ENCODE measurements at regions not wholly inside any gene's neighbourhood (a gene's known extent, or its start where the extent isn't known, plus 50 kb on each side); places are given as distances from the start of the nearest gene placed in this dataset.

DNA sequence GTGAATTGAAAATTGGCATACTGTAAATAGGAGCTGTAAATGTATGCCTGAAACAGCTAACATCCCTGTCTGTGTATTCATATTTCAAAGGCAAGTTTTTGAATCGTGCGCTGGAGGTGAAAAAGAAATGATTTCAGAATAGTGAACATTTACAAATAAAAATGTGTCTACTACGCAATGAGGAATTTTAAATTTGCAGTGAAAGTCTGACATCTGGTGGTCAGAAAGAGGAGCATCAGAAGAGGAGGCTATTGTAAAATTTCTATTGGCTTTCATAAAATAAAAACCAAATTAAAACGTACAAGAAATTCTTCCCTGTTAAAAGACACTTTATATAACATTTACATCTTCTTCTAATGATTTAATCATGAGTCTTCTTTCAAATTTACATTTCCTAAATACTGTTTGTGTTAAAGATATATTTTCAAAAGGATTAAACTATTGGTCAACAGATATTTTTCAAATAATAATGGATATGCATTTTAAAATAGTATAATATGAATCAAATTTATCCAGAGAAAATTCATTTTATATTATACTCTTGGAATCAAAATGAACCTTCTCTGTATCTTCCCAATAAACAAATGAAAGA is 113.7 kb upstream of the RRP15 start:
- Histone ChIP-seq H3K4me3 (ENCODE audit: low read length in 2 of 2) (no peak overlapping the region), H3K27ac (ENCODE audit: low read length) (no peak overlapping the region), H3K27me3 (ENCODE audit: control insufficient read depth in 1 of 2, insufficient read depth in 2 of 2, low read length in 2 of 2) (peaks cover 3 to 16% of the 10 kb centered on the region in 2 donors), H3K4me1 (ENCODE audit: control insufficient read depth, insufficient read depth, low read length) (no peaks in the 10 kb centered on the region), H3K9ac (ENCODE audit: low read length in 2 of 2) (no peak overlapping the region), H3K9me3 (ENCODE audit: control insufficient read depth in 2 of 2, low read length in 2 of 2) (no peaks in the 10 kb centered on the region), H3K36me3 (ENCODE audit: control insufficient read depth in 2 of 2, insufficient read depth in 2 of 2, low read length in 2 of 2) (no peaks in the 10 kb centered on the region)

DNA sequence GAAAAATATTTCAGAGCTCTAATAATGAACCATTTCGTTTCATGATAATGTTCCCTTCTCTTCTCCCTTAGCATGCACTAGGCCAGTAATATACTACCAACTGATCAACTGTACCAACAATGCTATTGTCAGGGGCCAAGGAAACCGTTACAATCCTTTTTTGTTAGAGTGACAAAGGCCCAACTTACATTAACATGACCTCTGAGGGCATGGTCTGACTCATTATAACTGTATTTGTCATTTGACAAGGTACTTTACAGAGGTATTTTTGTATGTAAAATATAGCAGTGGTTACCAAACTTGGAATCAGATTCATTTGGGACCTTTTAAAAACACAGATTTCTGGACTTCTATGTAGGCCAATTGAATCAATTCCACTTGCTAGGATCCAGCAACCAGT is 102.6 kb upstream of the RRP15 start:
- no peaks in the 10 kb centered on the region for H3K36me3 ChIP-seq (ENCODE audit: control insufficient read depth in 2 of 2, insufficient read depth in 2 of 2, low read length in 2 of 2)
- no peaks in the 10 kb centered on the region for H3K9me3 ChIP-seq (ENCODE audit: control insufficient read depth in 2 of 2, low read length in 2 of 2)
- no peak overlapping the region for H3K4me3 ChIP-seq (ENCODE audit: low read length in 2 of 2)
- H3K27me3 ChIP-seq (ENCODE audit: control insufficient read depth in 1 of 2, insufficient read depth in 2 of 2, low read length in 2 of 2), result peaks cover 0 to 2% of the 10 kb centered on the region in 2 donors
- H3K27ac ChIP-seq (ENCODE audit: low read length), result no peak overlapping the region
- no peak overlapping the region for H3K9ac ChIP-seq (ENCODE audit: low read length in 2 of 2)
- H3K4me1 ChIP-seq (ENCODE audit: control insufficient read depth, insufficient read depth, low read length), result no peaks in the 10 kb centered on the region

DNA sequence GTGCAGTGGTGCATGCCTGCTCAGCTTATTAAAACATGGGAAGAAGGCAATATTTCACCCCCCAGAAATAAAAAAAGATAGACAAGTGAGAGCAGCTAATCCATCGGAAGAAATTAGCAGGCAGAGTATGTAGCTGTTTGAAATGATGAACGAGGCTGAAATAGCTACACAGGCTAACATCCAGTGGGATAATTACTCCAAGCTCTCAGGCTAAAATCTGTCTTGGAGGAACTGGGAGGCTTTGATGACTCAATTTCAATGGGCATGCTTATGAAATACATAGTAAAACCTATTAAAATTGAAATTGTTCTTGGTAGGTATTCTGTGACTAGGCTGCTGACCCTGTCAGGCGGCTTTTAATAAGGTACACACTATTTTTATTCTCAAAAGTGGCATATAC is 84.1 kb upstream of the RRP15 start:
- Histone ChIP-seq H3K9ac (ENCODE audit: low read length in 2 of 2) (no peak overlapping the region), H3K4me1 (ENCODE audit: control insufficient read depth, insufficient read depth, low read length) (no peaks in the 10 kb centered on the region), H3K36me3 (ENCODE audit: control insufficient read depth in 2 of 2, insufficient read depth in 2 of 2, low read length in 2 of 2) (no peaks in the 10 kb centered on the region), H3K27me3 (ENCODE audit: control insufficient read depth in 1 of 2, insufficient read depth in 2 of 2, low read length in 2 of 2) (peaks cover 2 to 3% of the 10 kb centered on the region in 2 donors), H3K4me3 (ENCODE audit: low read length in 2 of 2) (no peak overlapping the region), H3K9me3 (ENCODE audit: control insufficient read depth in 2 of 2, low read length in 2 of 2) (no peaks in the 10 kb centered on the region), H3K27ac (ENCODE audit: low read length) (no peak overlapping the region)

DNA sequence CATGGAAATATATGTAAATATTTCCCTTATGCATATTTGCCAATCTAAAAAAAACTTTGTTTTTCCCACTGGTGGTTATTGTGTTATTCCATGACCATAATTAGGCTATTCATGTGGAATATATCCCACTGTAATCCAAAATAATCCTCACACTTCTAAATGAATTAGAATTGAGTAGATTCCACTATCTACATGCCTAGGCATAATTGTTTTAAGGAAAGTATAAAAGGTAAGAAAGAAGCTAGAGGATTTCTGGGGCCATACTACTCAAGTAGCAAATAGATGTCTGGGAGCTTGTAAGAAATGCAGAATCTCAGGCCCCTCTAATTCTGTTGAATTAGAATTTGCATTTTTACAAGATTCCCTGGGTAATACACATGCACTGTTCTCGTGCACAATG is 83.5 kb upstream of the RRP15 start:
- Histone ChIP-seq H3K4me3 (ENCODE audit: low read length in 2 of 2) (no peak overlapping the region), H3K36me3 (ENCODE audit: control insufficient read depth in 2 of 2, insufficient read depth in 2 of 2, low read length in 2 of 2) (no peaks in the 10 kb centered on the region), H3K27ac (ENCODE audit: low read length) (no peak overlapping the region), H3K4me1 (ENCODE audit: control insufficient read depth, insufficient read depth, low read length) (no peaks in the 10 kb centered on the region), H3K9ac (ENCODE audit: low read length in 2 of 2) (no peak overlapping the region), H3K27me3 (ENCODE audit: control insufficient read depth in 1 of 2, insufficient read depth in 2 of 2, low read length in 2 of 2) (peaks cover 2 to 3% of the 10 kb centered on the region in 2 donors), H3K9me3 (ENCODE audit: control insufficient read depth in 2 of 2, low read length in 2 of 2) (no peaks in the 10 kb centered on the region)

DNA sequence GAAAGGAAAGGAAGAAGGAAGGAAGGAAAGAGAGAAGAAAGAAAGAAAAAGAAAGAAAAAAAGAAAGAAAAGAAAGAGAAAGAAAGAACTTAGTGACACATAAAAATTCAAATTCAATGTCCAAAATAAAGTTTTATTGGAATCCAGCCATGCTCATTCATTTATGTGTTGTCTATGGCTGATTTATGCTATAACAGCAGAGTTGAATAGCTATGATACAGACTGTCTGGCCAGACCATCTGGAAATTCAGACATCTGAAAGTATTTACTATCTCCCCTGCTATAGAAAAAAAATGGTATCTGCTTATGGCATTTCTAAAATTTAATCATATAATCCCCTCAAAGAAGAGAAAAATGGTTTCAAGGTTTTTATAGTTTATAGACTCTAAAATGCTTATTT is 79.4 kb upstream of the RRP15 start:
- no peak overlapping the region for H3K9ac ChIP-seq (ENCODE audit: low read length in 2 of 2)
- no peaks in the 10 kb centered on the region for H3K9me3 ChIP-seq (ENCODE audit: control insufficient read depth in 2 of 2, low read length in 2 of 2)
- no peak overlapping the region for H3K4me3 ChIP-seq (ENCODE audit: low read length in 2 of 2)
- H3K27ac ChIP-seq (ENCODE audit: low read length), result no peak overlapping the region
- no peaks in the 10 kb centered on the region for H3K4me1 ChIP-seq (ENCODE audit: control insufficient read depth, insufficient read depth, low read length)
- no peaks in the 10 kb centered on the region for H3K36me3 ChIP-seq (ENCODE audit: control insufficient read depth in 2 of 2, insufficient read depth in 2 of 2, low read length in 2 of 2)
- peaks cover 0 to 3% of the 10 kb centered on the region in 2 donors for H3K27me3 ChIP-seq (ENCODE audit: control insufficient read depth in 1 of 2, insufficient read depth in 2 of 2, low read length in 2 of 2)

DNA sequence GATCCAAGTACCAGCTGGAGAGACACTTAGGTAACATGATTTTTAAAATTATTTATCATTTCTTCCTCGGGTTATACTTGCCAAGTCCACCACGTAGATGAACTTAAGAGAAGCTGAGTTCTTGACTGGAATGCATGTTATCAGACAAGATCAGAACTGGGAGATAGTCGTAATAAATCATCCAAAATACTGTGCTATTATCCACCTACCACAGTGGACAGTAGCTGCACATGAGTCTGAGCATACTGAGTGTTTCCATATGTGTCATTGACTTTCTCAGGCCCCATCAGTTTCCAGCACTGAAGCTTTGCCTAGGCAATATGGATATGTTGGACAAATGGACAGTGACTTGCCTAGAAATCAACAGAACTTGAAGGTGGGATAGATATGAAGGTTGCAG is 77.9 kb upstream of the RRP15 start:
- H3K9ac ChIP-seq (ENCODE audit: low read length in 2 of 2), result no peak overlapping the region
- no peak overlapping the region for H3K4me3 ChIP-seq (ENCODE audit: low read length in 2 of 2)
- H3K36me3 ChIP-seq (ENCODE audit: control insufficient read depth in 2 of 2, insufficient read depth in 2 of 2, low read length in 2 of 2), result no peaks in the 10 kb centered on the region
- H3K9me3 ChIP-seq (ENCODE audit: control insufficient read depth in 2 of 2, low read length in 2 of 2), result no peaks in the 10 kb centered on the region
- H3K27me3 ChIP-seq (ENCODE audit: control insufficient read depth in 1 of 2, insufficient read depth in 2 of 2, low read length in 2 of 2), result peaks cover 0 to 3% of the 10 kb centered on the region in 2 donors
- H3K4me1 ChIP-seq (ENCODE audit: control insufficient read depth, insufficient read depth, low read length), result no peaks in the 10 kb centered on the region
- no peak overlapping the region for H3K27ac ChIP-seq (ENCODE audit: low read length)

DNA sequence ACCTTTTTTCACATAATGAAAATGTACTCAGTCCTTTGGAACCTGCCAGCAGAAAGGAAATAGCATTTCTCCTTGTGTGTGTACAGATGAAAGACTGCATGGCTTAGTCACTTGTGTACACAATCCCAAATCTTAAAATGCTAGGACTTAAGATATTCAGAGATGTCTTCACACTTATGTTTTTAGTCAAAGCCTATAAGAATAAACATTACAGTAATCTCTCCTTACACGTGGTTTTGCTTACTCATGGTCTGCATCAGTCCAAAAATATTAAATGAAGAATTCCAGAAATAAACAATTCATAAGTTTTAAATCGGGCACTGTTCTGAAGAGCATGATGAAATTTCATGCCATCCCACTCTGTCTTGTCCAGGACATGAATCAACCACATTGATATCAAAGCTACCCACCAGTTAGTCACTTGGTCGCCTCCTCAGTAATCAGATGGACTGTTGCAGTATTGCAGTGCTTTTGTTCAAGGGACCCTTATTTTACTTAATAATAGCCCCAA is 75.7 kb upstream of the RRP15 start:
- Histone ChIP-seq H3K36me3 (ENCODE audit: control insufficient read depth in 2 of 2, insufficient read depth in 2 of 2, low read length in 2 of 2) (no peaks in the 10 kb centered on the region), H3K4me3 (ENCODE audit: low read length in 2 of 2) (no peak overlapping the region), H3K27me3 (ENCODE audit: control insufficient read depth in 1 of 2, insufficient read depth in 2 of 2, low read length in 2 of 2) (no peaks in the 10 kb centered on the region), H3K27ac (ENCODE audit: low read length) (no peak overlapping the region), H3K9me3 (ENCODE audit: control insufficient read depth in 2 of 2, low read length in 2 of 2) (no peaks in the 10 kb centered on the region), H3K4me1 (ENCODE audit: control insufficient read depth, insufficient read depth, low read length) (no peaks in the 10 kb centered on the region), H3K9ac (ENCODE audit: low read length in 2 of 2) (no peak overlapping the region)

DNA sequence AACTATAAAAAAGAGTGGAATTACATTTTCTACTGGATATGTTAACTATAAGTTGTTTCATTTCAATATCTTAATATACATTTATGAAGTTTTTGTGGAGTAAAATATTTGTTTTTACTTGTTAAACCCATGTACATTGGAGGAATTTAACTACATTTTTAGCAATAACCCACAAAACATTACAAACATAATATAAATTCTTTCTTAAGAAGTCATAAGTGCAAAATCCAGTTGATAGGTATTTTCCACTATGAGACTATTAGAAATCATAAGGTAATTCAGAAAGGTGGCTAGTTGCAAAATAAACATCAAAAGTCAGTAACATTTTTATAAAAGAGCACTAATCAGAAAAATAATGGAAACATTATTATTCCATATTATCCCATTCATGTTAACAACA is 73.9 kb upstream of the RRP15 start:
- no peaks in the 10 kb centered on the region for H3K36me3 ChIP-seq (ENCODE audit: control insufficient read depth in 2 of 2, insufficient read depth in 2 of 2, low read length in 2 of 2)
- no peaks in the 10 kb centered on the region for H3K4me1 ChIP-seq (ENCODE audit: control insufficient read depth, insufficient read depth, low read length)
- H3K9me3 ChIP-seq (ENCODE audit: control insufficient read depth in 2 of 2, low read length in 2 of 2), result no peaks in the 10 kb centered on the region
- H3K4me3 ChIP-seq (ENCODE audit: low read length in 2 of 2), result no peak overlapping the region
- H3K9ac ChIP-seq (ENCODE audit: low read length in 2 of 2), result no peak overlapping the region
- H3K27ac ChIP-seq (ENCODE audit: low read length), result no peak overlapping the region
- no peaks in the 10 kb centered on the region for H3K27me3 ChIP-seq (ENCODE audit: control insufficient read depth in 1 of 2, insufficient read depth in 2 of 2, low read length in 2 of 2)

DNA sequence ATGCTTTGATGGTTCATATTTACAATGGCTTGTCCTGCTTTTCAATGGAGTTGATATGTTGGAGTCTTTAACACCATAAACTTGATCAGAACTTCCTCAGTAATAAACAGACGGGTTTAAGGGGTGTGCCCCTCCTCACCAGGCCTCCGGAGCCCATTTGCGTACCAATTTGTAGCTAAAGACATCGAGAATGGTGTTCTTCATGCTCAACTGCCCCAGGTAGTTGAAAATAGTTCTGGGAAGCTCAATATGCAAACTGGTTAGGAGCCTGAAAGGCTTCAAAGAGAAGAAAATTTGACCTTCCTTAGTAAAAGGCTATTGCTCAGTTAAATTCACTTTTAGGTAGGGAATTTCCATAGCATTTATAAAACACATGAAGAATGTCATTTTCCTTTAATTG is 68.1 kb upstream of the RRP15 start:
- Histone ChIP-seq H3K4me1 (ENCODE audit: control insufficient read depth, insufficient read depth, low read length) (no peaks in the 10 kb centered on the region), H3K36me3 (ENCODE audit: control insufficient read depth in 2 of 2, insufficient read depth in 2 of 2, low read length in 2 of 2) (no peaks in the 10 kb centered on the region), H3K27me3 (ENCODE audit: control insufficient read depth in 1 of 2, insufficient read depth in 2 of 2, low read length in 2 of 2) (peaks cover 0 to 3% of the 10 kb centered on the region in 2 donors), H3K9ac (ENCODE audit: low read length in 2 of 2) (no peak overlapping the region), H3K27ac (ENCODE audit: low read length) (no peak overlapping the region), H3K4me3 (ENCODE audit: low read length in 2 of 2) (no peak overlapping the region), H3K9me3 (ENCODE audit: control insufficient read depth in 2 of 2, low read length in 2 of 2) (no peaks in the 10 kb centered on the region)

DNA sequence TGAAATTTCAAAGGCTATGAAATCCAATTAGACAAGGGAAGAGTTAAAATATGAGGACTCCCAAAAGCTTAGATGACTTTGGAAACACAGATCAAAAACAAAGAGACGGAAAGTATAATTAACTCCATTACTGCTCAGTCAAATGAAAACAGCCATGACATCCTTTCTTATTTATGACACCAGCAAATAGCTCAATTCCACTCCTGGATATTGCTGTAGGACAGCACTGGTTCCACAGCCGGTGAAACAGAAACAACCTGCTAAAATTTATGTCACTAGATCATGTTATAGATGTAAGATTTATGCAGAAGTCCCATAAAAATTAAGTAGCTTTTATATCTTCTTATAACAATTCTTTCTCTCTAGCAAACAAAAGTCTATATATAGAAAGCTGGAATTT is 65.6 kb upstream of the RRP15 start:
- H3K27ac ChIP-seq (ENCODE audit: low read length), result no peak overlapping the region
- peaks cover 0 to 3% of the 10 kb centered on the region in 2 donors for H3K27me3 ChIP-seq (ENCODE audit: control insufficient read depth in 1 of 2, insufficient read depth in 2 of 2, low read length in 2 of 2)
- no peak overlapping the region for H3K4me3 ChIP-seq (ENCODE audit: low read length in 2 of 2)
- no peaks in the 10 kb centered on the region for H3K36me3 ChIP-seq (ENCODE audit: control insufficient read depth in 2 of 2, insufficient read depth in 2 of 2, low read length in 2 of 2)
- H3K9ac ChIP-seq (ENCODE audit: low read length in 2 of 2), result no peak overlapping the region
- H3K9me3 ChIP-seq (ENCODE audit: control insufficient read depth in 2 of 2, low read length in 2 of 2), result no peaks in the 10 kb centered on the region
- no peaks in the 10 kb centered on the region for H3K4me1 ChIP-seq (ENCODE audit: control insufficient read depth, insufficient read depth, low read length)

DNA sequence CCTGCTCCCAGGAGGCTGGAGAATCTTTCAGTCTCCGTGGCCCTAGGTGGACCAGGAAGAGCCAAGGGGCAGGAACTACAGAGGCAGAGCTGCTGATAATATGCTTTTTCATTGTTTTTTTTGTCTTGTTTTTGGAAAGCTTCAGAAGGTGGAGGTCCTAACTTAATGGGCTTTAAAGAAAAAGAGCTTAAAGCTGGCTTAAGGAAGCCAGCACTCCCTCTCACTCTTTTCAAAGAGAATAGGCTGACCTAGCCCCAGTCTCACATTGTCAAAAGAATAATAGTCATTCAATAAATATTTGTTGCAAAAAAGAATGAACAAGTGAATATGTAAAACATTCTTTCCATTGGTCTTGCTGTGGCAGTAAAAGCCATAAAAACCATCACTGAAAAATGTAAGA is 61.0 kb upstream of the RRP15 start:
- H3K4me1 ChIP-seq (ENCODE audit: control insufficient read depth, insufficient read depth, low read length), result no peaks in the 10 kb centered on the region
- H3K27me3 ChIP-seq (ENCODE audit: control insufficient read depth in 1 of 2, insufficient read depth in 2 of 2, low read length in 2 of 2), result peaks cover 0 to 3% of the 10 kb centered on the region in 2 donors
- H3K9ac ChIP-seq (ENCODE audit: low read length in 2 of 2), result no peak overlapping the region
- H3K4me3 ChIP-seq (ENCODE audit: low read length in 2 of 2), result no peak overlapping the region
- no peak overlapping the region for H3K27ac ChIP-seq (ENCODE audit: low read length)
- no peaks in the 10 kb centered on the region for H3K9me3 ChIP-seq (ENCODE audit: control insufficient read depth in 2 of 2, low read length in 2 of 2)
- no peaks in the 10 kb centered on the region for H3K36me3 ChIP-seq (ENCODE audit: control insufficient read depth in 2 of 2, insufficient read depth in 2 of 2, low read length in 2 of 2)
